Endodermal cell (in vitro differentiated cells): ENCODE measurements at regions not wholly inside any gene's neighbourhood (a gene's known extent, or its start where the extent isn't known, plus 50 kb on each side); places are given as distances from the start of the nearest gene placed in this dataset.

Experiments used
- DNase-seq: peaks from one replicate; pipeline ENCODE4 v3.0.0-alpha.2; 2017
- H3K27ac ChIP-seq: 2 replicates; pipeline ENCODE4 v1.5.1; 2013; ENCODE audit warnings: mild to moderate bottlenecking, low read depth, low read length, moderate library complexity
- H3K27me3 ChIP-seq: 2 replicates; pipeline ENCODE4 v1.6.1; 2013; ENCODE audit warnings: mild to moderate bottlenecking, low read length, moderate library complexity; ENCODE audit not compliant: insufficient read depth, control insufficient read depth, poor library complexity, severe bottlenecking
- H3K36me3 ChIP-seq: 2 replicates; pipeline ENCODE4 v1.7.0; 2013; ENCODE audit warnings: mild to moderate bottlenecking, low read length, moderate library complexity; ENCODE audit not compliant: control insufficient read depth, insufficient read depth
- H3K4me1 ChIP-seq: one replicate; pipeline ENCODE4 v1.7.0; 2013; ENCODE audit warnings: low read length; ENCODE audit not compliant: control insufficient read depth, insufficient read depth
- H3K4me3 ChIP-seq: 2 replicates; pipeline ENCODE4 v1.5.1; 2013; ENCODE audit warnings: mild to moderate bottlenecking, low read length, moderate library complexity
- H3K9ac ChIP-seq: 2 replicates; pipeline ENCODE4 v1.6.1; 2013; ENCODE audit warnings: mild to moderate bottlenecking, low read length, moderate library complexity; ENCODE audit not compliant: poor library complexity, severe bottlenecking; ENCODE audit errors: extremely low read depth
- H3K9me3 ChIP-seq: 2 replicates; pipeline ENCODE4 v1.6.1; 2013; ENCODE audit warnings: mild to moderate bottlenecking, low read length, moderate library complexity; ENCODE audit not compliant: control insufficient read depth
- H3K27ac Mint-ChIP-seq: 2 replicates; pipeline ENCODE4 v1.8.0; 2020; ENCODE audit warnings: mixed read lengths
- H3K27me3 Mint-ChIP-seq: 2 replicates; pipeline ENCODE4 v1.8.0; 2021; ENCODE audit warnings: mild to moderate bottlenecking, mixed read lengths; ENCODE audit not compliant: insufficient read depth
- H3K36me3 Mint-ChIP-seq: 2 replicates; pipeline ENCODE4 v1.8.0; 2020; ENCODE audit warnings: low read depth, mixed read lengths
- H3K4me1 Mint-ChIP-seq: 2 replicates; pipeline ENCODE4 v1.8.0; 2020; ENCODE audit warnings: mixed read lengths
- H3K4me3 Mint-ChIP-seq: 2 replicates; pipeline ENCODE4 v1.8.0; 2020; ENCODE audit warnings: mild to moderate bottlenecking, moderate library complexity, mixed read lengths
- H3K9me3 Mint-ChIP-seq: 2 replicates; pipeline ENCODE4 v1.8.0; 2020; ENCODE audit warnings: mild to moderate bottlenecking, mixed read lengths
- WGBS, 2 experiments: methylation state at CpG; one replicate each; pipeline versions ENCODE4 v1.1.5 to v1.1.7; 2013; ENCODE audit warnings: missing lambda C conversion rate in 2 of 2, mixed read lengths in 1 of 2; ENCODE audit not compliant: insufficient coverage in 1 of 2, insufficient read length in 1 of 2; 5-methylcytosine and 5-hydroxymethylcytosine counted together
- TF ChIP-seq, protein P1 (sequence below): fragments of 200-600 bp; sonication (generic); conservative IDR thresholded peaks from 2 replicates; pipeline ENCODE4 v1.5.0; 2021; ENCODE audit warnings: antibody characterized with exemption, mild to moderate bottlenecking

DNA sequence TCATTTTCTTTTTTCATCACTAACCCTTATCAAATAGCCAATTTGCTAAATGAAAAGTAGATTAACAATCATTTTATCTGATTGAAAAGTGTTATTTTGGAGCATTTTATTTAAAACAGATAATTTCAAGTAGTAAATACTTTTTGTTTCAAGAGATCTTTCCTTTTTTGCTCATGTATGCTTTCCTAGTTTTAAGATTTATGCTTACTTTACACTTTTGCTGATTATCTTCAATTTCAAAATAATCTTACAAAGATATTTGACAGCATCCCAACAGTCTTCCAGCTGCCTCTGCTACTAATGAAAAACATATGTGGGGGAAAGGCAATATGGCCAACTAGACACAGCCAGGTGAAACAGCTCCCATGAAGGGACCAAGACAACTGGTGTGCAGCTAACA is 1027.3 kb upstream of the CDH9 start:
- H3K36me3 ChIP-seq = no peaks in the 10 kb centered on the region
- no peaks in the 10 kb centered on the region for H3K36me3 Mint-ChIP-seq
- H3K27me3 ChIP-seq = no peaks in the 10 kb centered on the region
- H3K9ac ChIP-seq = no peak overlapping the region
- H3K4me3 ChIP-seq = no peak overlapping the region
- no peak overlapping the region for H3K27ac Mint-ChIP-seq
- H3K4me1 ChIP-seq = peaks cover 5% of the 10 kb centered on the region
- peaks cover 7% of the 10 kb centered on the region for H3K4me1 Mint-ChIP-seq
- H3K27me3 Mint-ChIP-seq = no peaks in the 10 kb centered on the region
- H3K9me3 ChIP-seq = no peaks in the 10 kb centered on the region
- no peak for DNase-seq
- H3K4me3 Mint-ChIP-seq = no peak overlapping the region
- H3K27ac ChIP-seq = no peak overlapping the region
- TF ChIP-seq, protein P1, sequence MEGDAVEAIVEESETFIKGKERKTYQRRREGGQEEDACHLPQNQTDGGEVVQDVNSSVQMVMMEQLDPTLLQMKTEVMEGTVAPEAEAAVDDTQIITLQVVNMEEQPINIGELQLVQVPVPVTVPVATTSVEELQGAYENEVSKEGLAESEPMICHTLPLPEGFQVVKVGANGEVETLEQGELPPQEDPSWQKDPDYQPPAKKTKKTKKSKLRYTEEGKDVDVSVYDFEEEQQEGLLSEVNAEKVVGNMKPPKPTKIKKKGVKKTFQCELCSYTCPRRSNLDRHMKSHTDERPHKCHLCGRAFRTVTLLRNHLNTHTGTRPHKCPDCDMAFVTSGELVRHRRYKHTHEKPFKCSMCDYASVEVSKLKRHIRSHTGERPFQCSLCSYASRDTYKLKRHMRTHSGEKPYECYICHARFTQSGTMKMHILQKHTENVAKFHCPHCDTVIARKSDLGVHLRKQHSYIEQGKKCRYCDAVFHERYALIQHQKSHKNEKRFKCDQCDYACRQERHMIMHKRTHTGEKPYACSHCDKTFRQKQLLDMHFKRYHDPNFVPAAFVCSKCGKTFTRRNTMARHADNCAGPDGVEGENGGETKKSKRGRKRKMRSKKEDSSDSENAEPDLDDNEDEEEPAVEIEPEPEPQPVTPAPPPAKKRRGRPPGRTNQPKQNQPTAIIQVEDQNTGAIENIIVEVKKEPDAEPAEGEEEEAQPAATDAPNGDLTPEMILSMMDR = no peak
- H3K9me3 Mint-ChIP-seq = no peaks in the 10 kb centered on the region

DNA sequence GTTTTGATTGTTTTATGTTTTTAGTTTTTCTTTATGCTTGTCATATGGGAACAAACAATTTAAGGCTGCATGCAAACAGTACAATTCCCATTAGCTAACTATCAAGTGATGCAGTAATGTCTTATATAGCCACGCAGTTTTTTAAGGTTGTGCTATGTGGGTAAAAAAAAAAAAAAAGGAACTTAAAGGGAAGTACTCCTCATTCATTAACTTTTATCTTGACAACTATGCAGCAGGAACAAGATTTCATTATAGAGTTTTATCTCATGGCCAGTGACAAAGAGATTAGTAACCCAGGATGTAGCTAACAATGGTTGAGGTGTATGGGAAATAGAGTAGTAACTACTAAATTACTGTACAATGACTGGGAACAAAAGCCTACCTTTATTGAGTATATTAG is 1008.2 kb upstream of the CDH9 start:
- Histone ChIP-seq H3K4me3 (peak overlapping the region; percentile 3), H3K36me3 (no peaks in the 10 kb centered on the region), H3K9me3 (peaks cover 8% of the 10 kb centered on the region), H3K4me1 (peaks cover 7% of the 10 kb centered on the region), H3K27ac (no peak overlapping the region), H3K9ac (no peak overlapping the region), H3K27me3 (no peaks in the 10 kb centered on the region)
- Mint-ChIP-seq H3K4me3 (peak overlapping the region; percentile 25), H3K36me3 (no peaks in the 10 kb centered on the region), H3K27ac (no peak overlapping the region), H3K27me3 (no peaks in the 10 kb centered on the region), H3K4me1 (peaks cover 13% of the 10 kb centered on the region), H3K9me3 (no peaks in the 10 kb centered on the region)
- TF ChIP-seq, protein P1 = no peak
- no CpG with 5 or more reads among the region's 1 CpG for WGBS, 2 experiments
- DNase-seq = no peak

DNA sequence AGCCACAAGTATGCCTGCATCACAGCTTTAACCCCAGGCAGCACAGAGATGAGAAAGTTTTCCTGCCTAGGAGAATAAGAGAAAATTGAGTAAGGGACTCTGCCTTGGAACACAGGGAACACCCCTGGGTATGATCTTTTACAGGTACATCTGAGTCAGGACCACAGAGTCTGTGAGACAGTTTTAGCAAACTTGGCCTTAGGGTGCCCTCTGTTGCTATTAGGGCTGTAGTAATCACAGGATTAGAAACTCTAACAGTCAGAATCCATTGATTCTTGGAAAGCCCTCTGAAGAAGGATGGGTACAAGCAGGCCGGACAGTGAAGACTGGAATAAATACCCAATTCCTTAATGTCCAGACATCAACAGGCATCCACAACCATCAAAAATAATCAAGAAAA is 989.5 kb upstream of the CDH9 start:
- no peaks in the 10 kb centered on the region for H3K36me3 Mint-ChIP-seq

More for the DNA sequence above, 989.5 kb upstream of the CDH9 start:
- Histone ChIP-seq H3K27me3 (no peaks in the 10 kb centered on the region), H3K9ac (no peak overlapping the region), H3K9me3 (peaks cover 17% of the 10 kb centered on the region), H3K36me3 (no peaks in the 10 kb centered on the region), H3K4me1 (no peaks in the 10 kb centered on the region), H3K27ac (no peak overlapping the region), H3K4me3 (no peak overlapping the region)
- H3K4me3 Mint-ChIP-seq = no peak overlapping the region
- peaks cover 5% of the 10 kb centered on the region for H3K9me3 Mint-ChIP-seq
- DNase-seq = no peak
- TF ChIP-seq, protein P1 = peak; percentile 24
- H3K27me3 Mint-ChIP-seq = no peaks in the 10 kb centered on the region
- WGBS, 2 experiments = 100% methylated on average over 1 of the region's 1 CpG; no CpG with 5 or more reads in 1 of the 2 experiments
- H3K4me1 Mint-ChIP-seq = peaks cover under 1% of the 10 kb centered on the region
- no peak overlapping the region for H3K27ac Mint-ChIP-seq
